GM13976 (cell line): ENCODE measurements at regions not wholly inside any gene's neighbourhood (a gene's known extent, or its start where the extent isn't known, plus 50 kb on each side); places are given as distances from the start of the nearest gene placed in this dataset.

Source experiments
- DNase-seq: peaks from one replicate; pipeline ENCODE4 v3.0.0; 2012; ENCODE audit warnings: low spot score
- CTCF ChIP-seq: IDR thresholded peaks from 2 replicates; pipeline ENCODE4 v1.5.1; 2012; ENCODE audit warnings: borderline replicate concordance, mild to moderate bottlenecking; ENCODE audit not compliant: insufficient read depth; ENCODE audit errors: extremely low read depth, missing control alignments, control extremely low read depth
- in situ Hi-C: fragments of 300-500 bp; cut with MboI; formaldehyde crosslinking; loops from one replicate; pipeline ENCODE4 v1.12.0; 2022; ENCODE audit warnings: low sequenced_read_pairs, mixed read lengths, inconsistent platforms; ENCODE audit not compliant: unreplicated experiment

- in situ Hi-C loops, result loop anchor here (10.0 to 25.0 kb wide), 2 partner anchors 254 to 867 kb away; no protein-coding TSS in a partner anchor
- no peak for TF ChIP-seq CTCF
- DNase-seq, result no peak
Measured at GRCh38 chr13:99657848-99658260, 156.6 kb downstream of the TM9SF2 start.

DNA sequence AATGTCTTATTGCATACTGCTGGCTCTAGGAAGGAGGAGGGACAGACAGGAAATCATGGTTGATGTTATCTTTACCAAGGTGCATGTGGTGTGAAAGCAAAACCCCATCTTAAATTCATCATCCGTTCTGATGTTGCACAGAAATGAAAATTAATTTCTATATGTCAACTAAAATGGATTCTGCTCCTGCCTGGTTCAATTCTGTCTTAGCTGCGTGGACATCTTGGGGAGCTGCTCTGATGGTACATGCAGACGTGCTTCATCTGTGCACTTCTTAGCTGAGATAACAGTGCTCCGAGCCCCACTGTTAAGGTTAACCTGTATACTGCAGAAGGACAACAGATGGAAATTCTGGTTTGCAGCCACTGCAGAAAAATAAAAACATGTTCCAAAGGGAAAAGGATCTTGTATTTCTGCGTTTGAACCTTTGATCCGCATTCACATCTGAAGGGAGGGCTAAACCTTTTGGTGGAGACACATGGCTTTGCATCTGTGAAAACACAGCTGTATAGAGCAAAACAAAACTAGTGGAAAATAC, 155.6 kb downstream of the TM9SF2 start:
- TF ChIP-seq CTCF, result no peak
- in situ Hi-C loops, result loop anchor here (10.0 to 25.0 kb wide), 2 partner anchors 255 to 868 kb away; no protein-coding TSS in a partner anchor

GRCh38 chr13:99656092-99656745, 154.9 kb downstream of the TM9SF2 start:
- TF ChIP-seq CTCF, result peak; percentile 79
- DNase-seq, result peak; percentile 76
- in situ Hi-C loops, result loop anchor here (10.0 to 25.0 kb wide), 2 partner anchors 256 to 869 kb away; no protein-coding TSS in a partner anchor

More for the DNA sequence above, 155.6 kb downstream of the TM9SF2 start:
- no peak for DNase-seq

GRCh38 chr13:99655351-99656091, 154.2 kb downstream of the TM9SF2 start:
- no peak for DNase-seq
- in situ Hi-C loops, result loop anchor here (10.0 to 25.0 kb wide), 2 partner anchors 257 to 869 kb away; no protein-coding TSS in a partner anchor
- no peak for TF ChIP-seq CTCF

DNA sequence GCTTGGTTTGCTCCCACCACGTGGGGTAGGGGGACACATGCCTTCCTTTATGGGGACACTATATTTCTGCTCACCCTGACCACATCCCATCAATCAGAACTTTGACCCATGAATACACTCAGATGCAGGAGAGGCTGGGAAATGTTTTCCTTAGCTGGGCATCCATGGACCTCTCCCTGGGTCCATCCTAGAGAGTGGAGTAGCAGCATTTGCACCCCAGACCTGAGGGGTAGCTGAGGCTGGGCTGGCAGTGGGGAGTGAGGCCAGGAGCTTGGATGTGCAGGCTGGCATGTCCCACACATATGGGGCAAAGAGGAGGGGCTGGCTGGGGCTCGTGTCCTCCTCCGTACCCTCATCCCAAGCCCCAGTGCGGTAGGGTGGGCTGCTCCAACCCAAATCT, 152.8 kb downstream of the TM9SF2 start:
- in situ Hi-C loops, result loop anchor here (10.0 to 25.0 kb wide), 2 partner anchors 258 to 871 kb away; no protein-coding TSS in a partner anchor

More for the DNA sequence above, 152.8 kb downstream of the TM9SF2 start:
- DNase-seq, result no peak
- TF ChIP-seq CTCF, result no peak
